SK-N-MC (cell line): ENCODE measurements at regions not wholly inside any gene's neighbourhood (a gene's known extent, or its start where the extent isn't known, plus 50 kb on each side); places are given as distances from the start of the nearest gene placed in this dataset.

Source experiments
- EZH2 ChIP-seq: fragments of 200-600 bp; sonication (generic); IDR thresholded peaks from one replicate; pipeline ENCODE4 v1.6.1; 2017; ENCODE audit warnings: antibody characterized with exemption
- POLR2AphosphoS5 ChIP-seq: IDR thresholded peaks from 2 replicates; pipeline ENCODE4 v1.6.1; 2012; ENCODE audit warnings: mild to moderate bottlenecking, low read depth, low read length, borderline replicate concordance

- TF ChIP-seq POLR2AphosphoS5 (no peak), EZH2 (no peak)
These were observed 84.8 kb upstream of the WARS2 start for GRCh38 chr1:119225265-119225664.
